Gastrocnemius medialis (tissue), 4 donors: ENCODE measurements at regions not wholly inside any gene's neighbourhood (a gene's known extent, or its start where the extent isn't known, plus 50 kb on each side); places are given as distances from the start of the nearest gene placed in this dataset.

ENCODE experiments used
- POLR2A ChIP-seq, 2 donors: fragments of 450-650 bp; IDR thresholded peaks; one replicate each; pipeline ENCODE4 v1.6.1; 2017; ENCODE audit warnings: antibody characterized with exemption in 2 of 2, mild to moderate bottlenecking in 2 of 2, moderate library complexity in 2 of 2
- TF ChIP-seq, protein P1 (sequence below), 5 experiments: fragments of 450-650 bp in 3 of 5; fragments of 200-600 bp in 2 of 5; sonication (generic) in 2 of 5; IDR thresholded peaks in 4 of 5; conservative IDR thresholded peaks in 1 of 5; 1 replicate in 4 of 5; 2 replicates in 1 of 5; pipeline ENCODE4 v1.5.1; 2016 to 2019; ENCODE audit warnings: antibody characterized with exemption in 5 of 5, mild to moderate bottlenecking in 3 of 5, moderate library complexity in 3 of 5

DNA sequence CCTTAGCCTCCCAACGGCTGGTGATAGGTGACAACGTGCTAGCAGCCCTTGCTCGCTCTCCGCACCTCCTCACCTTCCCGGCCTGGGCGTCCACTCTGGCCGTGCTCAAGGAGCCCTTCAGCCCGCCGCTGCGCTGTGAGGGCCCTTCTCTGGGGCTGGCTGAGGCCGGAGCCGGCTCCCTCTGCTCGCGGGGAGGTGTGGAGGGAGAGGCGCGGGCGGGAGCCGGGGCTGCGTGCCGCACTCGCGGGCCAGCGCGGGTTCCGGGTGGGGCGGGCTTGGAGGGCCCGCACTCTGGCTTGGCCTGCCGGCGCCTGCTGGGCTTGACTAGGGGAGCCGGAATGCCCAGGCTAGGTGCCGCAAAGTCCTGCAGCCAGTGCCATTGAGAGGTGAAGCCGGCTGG is 131.1 kb downstream of the CCER1 start:
- TF ChIP-seq, protein P1, sequence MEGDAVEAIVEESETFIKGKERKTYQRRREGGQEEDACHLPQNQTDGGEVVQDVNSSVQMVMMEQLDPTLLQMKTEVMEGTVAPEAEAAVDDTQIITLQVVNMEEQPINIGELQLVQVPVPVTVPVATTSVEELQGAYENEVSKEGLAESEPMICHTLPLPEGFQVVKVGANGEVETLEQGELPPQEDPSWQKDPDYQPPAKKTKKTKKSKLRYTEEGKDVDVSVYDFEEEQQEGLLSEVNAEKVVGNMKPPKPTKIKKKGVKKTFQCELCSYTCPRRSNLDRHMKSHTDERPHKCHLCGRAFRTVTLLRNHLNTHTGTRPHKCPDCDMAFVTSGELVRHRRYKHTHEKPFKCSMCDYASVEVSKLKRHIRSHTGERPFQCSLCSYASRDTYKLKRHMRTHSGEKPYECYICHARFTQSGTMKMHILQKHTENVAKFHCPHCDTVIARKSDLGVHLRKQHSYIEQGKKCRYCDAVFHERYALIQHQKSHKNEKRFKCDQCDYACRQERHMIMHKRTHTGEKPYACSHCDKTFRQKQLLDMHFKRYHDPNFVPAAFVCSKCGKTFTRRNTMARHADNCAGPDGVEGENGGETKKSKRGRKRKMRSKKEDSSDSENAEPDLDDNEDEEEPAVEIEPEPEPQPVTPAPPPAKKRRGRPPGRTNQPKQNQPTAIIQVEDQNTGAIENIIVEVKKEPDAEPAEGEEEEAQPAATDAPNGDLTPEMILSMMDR (IDR thresholded peaks at IDR 0.05 in 4 of 5, conservative IDR thresholded peaks at IDR 0.05 in 1 of 5): no peak
- no peak for TF ChIP-seq POLR2A (IDR thresholded peaks at IDR 0.05)
